ENCODE measurements at regions not wholly inside any gene's neighbourhood (a gene's known extent, or its start where the extent isn't known, plus 50 kb on each side); places are given as distances from the start of the nearest gene placed in this dataset.

DNA sequence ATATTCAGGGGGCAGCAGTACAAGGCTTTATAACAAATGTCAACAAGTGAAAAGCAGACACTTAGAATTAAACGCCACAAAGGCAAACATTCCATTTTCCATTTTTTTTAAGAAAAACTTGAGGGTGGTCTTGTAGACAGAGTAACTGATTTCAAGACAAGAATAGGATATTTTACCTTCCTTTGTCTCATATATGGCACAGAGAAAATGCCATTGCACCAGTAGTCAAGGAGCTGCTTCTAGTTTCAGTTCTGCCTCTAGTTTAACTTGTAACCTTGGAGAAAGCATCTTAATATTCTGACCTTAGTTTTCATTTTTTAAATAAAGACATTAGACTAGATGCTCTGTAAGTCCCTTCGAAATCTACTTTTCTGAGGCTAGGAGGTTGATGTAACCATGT, 355.3 kb upstream of the KCNN2 start:
- no peak overlapping the region for H3K4me2 ChIP-seq (ENCODE audit: low read length)
- H3K79me2 ChIP-seq (ENCODE audit: insufficient read depth, low read length): no peaks in the 10 kb centered on the region
- H3K27ac ChIP-seq (ENCODE audit: low read depth, low read length, poor library complexity, severe bottlenecking): no peak overlapping the region
- H3K9me2 ChIP-seq (ENCODE audit: low read depth, low read length): no peaks in the 10 kb centered on the region
- no peaks in the 10 kb centered on the region for H3F3A ChIP-seq (ENCODE audit: insufficient read depth, low read length)
- H3K4me3 ChIP-seq (ENCODE audit: low read depth, low read length, poor library complexity, severe bottlenecking): no peak overlapping the region
- no peaks in the 10 kb centered on the region for H3K9me3 ChIP-seq (ENCODE audit: low read length)
- H4K20me1 ChIP-seq (ENCODE audit: insufficient read depth, low read length): no peaks in the 10 kb centered on the region
- no peak for TF ChIP-seq EZH2 (IDR thresholded peaks at IDR 0.05; ENCODE audit: borderline replicate concordance, low read length)
- TF ChIP-seq, protein P1, sequence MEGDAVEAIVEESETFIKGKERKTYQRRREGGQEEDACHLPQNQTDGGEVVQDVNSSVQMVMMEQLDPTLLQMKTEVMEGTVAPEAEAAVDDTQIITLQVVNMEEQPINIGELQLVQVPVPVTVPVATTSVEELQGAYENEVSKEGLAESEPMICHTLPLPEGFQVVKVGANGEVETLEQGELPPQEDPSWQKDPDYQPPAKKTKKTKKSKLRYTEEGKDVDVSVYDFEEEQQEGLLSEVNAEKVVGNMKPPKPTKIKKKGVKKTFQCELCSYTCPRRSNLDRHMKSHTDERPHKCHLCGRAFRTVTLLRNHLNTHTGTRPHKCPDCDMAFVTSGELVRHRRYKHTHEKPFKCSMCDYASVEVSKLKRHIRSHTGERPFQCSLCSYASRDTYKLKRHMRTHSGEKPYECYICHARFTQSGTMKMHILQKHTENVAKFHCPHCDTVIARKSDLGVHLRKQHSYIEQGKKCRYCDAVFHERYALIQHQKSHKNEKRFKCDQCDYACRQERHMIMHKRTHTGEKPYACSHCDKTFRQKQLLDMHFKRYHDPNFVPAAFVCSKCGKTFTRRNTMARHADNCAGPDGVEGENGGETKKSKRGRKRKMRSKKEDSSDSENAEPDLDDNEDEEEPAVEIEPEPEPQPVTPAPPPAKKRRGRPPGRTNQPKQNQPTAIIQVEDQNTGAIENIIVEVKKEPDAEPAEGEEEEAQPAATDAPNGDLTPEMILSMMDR (IDR thresholded peaks at IDR 0.05; ENCODE audit: low read length): no peak
- no peak overlapping the region for H3K9ac ChIP-seq (ENCODE audit: low read length)
- no peak overlapping the region for H2AFZ ChIP-seq (ENCODE audit: low read length)
- no peaks in the 10 kb centered on the region for H3K4me1 ChIP-seq (ENCODE audit: insufficient read depth, low read length, severe bottlenecking)
- H3K36me3 ChIP-seq (ENCODE audit: insufficient read depth, low read length): no peaks in the 10 kb centered on the region
- H3K27me3 ChIP-seq (ENCODE audit: insufficient read depth, low read length): no peaks in the 10 kb centered on the region

DNA sequence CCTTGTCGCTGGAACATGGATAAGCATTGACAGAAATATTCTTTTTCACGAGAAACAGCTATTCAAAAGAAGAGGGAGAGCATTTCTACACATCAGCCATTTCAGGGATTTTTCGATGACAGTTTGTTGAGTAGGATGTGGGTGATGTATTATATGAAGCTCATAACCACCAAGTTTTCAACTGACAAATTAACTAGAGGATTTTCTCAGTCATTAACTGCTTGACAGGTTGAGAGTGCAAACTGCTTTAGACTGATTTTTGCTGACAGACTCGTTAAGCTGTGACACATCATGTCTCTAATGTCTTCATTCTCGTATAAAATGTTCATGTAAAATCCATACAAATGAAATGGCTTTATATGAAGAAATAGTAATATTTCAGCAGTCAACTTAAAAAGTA, 354.2 kb upstream of the KCNN2 start:
- no peak overlapping the region for H3K4me2 ChIP-seq (ENCODE audit: low read length)
- no peaks in the 10 kb centered on the region for H3K9me3 ChIP-seq (ENCODE audit: low read length)
- no peaks in the 10 kb centered on the region for H3K36me3 ChIP-seq (ENCODE audit: insufficient read depth, low read length)
- no peaks in the 10 kb centered on the region for H3K9me2 ChIP-seq (ENCODE audit: low read depth, low read length)
- H2AFZ ChIP-seq (ENCODE audit: low read length): no peak overlapping the region
- no peak overlapping the region for H3K27ac ChIP-seq (ENCODE audit: low read depth, low read length, poor library complexity, severe bottlenecking)
- no peaks in the 10 kb centered on the region for H3K27me3 ChIP-seq (ENCODE audit: insufficient read depth, low read length)
- no peak overlapping the region for H3K4me3 ChIP-seq (ENCODE audit: low read depth, low read length, poor library complexity, severe bottlenecking)
- TF ChIP-seq, protein P1 (IDR thresholded peaks at IDR 0.05; ENCODE audit: low read length): no peak
- no peak for TF ChIP-seq EZH2 (IDR thresholded peaks at IDR 0.05; ENCODE audit: borderline replicate concordance, low read length)
- H3K9ac ChIP-seq (ENCODE audit: low read length): no peak overlapping the region
- no peaks in the 10 kb centered on the region for H3K4me1 ChIP-seq (ENCODE audit: insufficient read depth, low read length, severe bottlenecking)
- H4K20me1 ChIP-seq (ENCODE audit: insufficient read depth, low read length): no peaks in the 10 kb centered on the region
- no peaks in the 10 kb centered on the region for H3F3A ChIP-seq (ENCODE audit: insufficient read depth, low read length)
- no peaks in the 10 kb centered on the region for H3K79me2 ChIP-seq (ENCODE audit: insufficient read depth, low read length)

DNA sequence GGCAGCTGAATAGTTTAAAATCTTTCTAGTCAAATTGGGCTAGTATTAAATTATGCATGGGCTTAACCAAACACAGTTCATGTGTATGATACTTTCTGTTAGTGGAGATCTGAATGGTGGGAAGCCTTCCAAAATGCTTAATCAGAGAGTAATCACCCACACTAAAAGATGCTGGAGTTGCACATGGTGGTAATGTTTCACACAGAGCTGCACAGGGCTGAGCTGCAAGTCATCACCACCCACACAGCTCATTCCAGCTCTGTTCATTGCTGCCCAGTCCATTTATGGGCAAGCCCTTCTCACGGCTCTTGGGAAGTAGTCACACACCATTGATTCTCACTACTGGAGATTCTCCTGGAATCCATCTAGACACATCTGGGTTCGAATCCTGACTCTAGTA, 351.5 kb upstream of the KCNN2 start:
- H3K27me3 ChIP-seq (ENCODE audit: insufficient read depth, low read length): no peaks in the 10 kb centered on the region
- no peaks in the 10 kb centered on the region for H4K20me1 ChIP-seq (ENCODE audit: insufficient read depth, low read length)
- TF ChIP-seq, protein P1 (IDR thresholded peaks at IDR 0.05; ENCODE audit: low read length): no peak
- no peak for TF ChIP-seq EZH2 (IDR thresholded peaks at IDR 0.05; ENCODE audit: borderline replicate concordance, low read length)
- H3K36me3 ChIP-seq (ENCODE audit: insufficient read depth, low read length): no peaks in the 10 kb centered on the region
- no peaks in the 10 kb centered on the region for H3K9me3 ChIP-seq (ENCODE audit: low read length)
- H3K9me2 ChIP-seq (ENCODE audit: low read depth, low read length): no peaks in the 10 kb centered on the region
- no peak overlapping the region for H2AFZ ChIP-seq (ENCODE audit: low read length)
- H3K4me1 ChIP-seq (ENCODE audit: insufficient read depth, low read length, severe bottlenecking): no peaks in the 10 kb centered on the region
- no peaks in the 10 kb centered on the region for H3F3A ChIP-seq (ENCODE audit: insufficient read depth, low read length)
- no peak overlapping the region for H3K9ac ChIP-seq (ENCODE audit: low read length)
- no peaks in the 10 kb centered on the region for H3K79me2 ChIP-seq (ENCODE audit: insufficient read depth, low read length)
- no peak overlapping the region for H3K27ac ChIP-seq (ENCODE audit: low read depth, low read length, poor library complexity, severe bottlenecking)
- no peak overlapping the region for H3K4me3 ChIP-seq (ENCODE audit: low read depth, low read length, poor library complexity, severe bottlenecking)
- H3K4me2 ChIP-seq (ENCODE audit: low read length): no peak overlapping the region
